Ovary (tissue), 3 donors: ENCODE measurements at regions not wholly inside any gene's neighbourhood (a gene's known extent, or its start where the extent isn't known, plus 50 kb on each side); places are given as distances from the start of the nearest gene placed in this dataset.

Source experiments
- CTCF ChIP-seq, 3 donors: fragments of 450-650 bp in 2 of 3; fragments of 200-600 bp in 1 of 3; IDR thresholded peaks; one replicate each; pipeline versions ENCODE4 v1.5.1 to v1.8.0; 2016 to 2022; ENCODE audit warnings: antibody characterized with exemption in 3 of 3, mild to moderate bottlenecking in 1 of 3
- POLR2A ChIP-seq: fragments of 450-650 bp; IDR thresholded peaks from one replicate; pipeline ENCODE4 v1.6.1; 2017; ENCODE audit warnings: antibody characterized with exemption, mild to moderate bottlenecking, moderate library complexity
- donor health status: DM: no; HTN: no; CAD: no.

- TF ChIP-seq CTCF (IDR thresholded peaks at IDR 0.05) (no peak), POLR2A (no peak)
Observed at GRCh38 chr21:38646213-38646837, 148.0 kb upstream of the ERG start.
